ENCODE measurements at regions not wholly inside any gene's neighbourhood (a gene's known extent, or its start where the extent isn't known, plus 50 kb on each side); places are given as distances from the start of the nearest gene placed in this dataset.

GRCh38 chr13:105213512-105213911, 1322.0 kb downstream of the EFNB2 start:
- no peak for TF ChIP-seq CTCF (conservative IDR thresholded peaks at IDR 0.05; ENCODE audit: low read depth, low read length)
- Histone ChIP-seq H3K4me3 (IDR thresholded peaks at IDR 0.05; ENCODE audit: insufficient read depth, low read depth, low read length) (no peak overlapping the region), H3K4me2 (no peak overlapping the region), H3K4me1 (ENCODE audit: low read depth, poor library complexity, severe bottlenecking) (no peaks in the 10 kb centered on the region), H3K9ac (no peak overlapping the region), H3K27me3 (ENCODE audit: insufficient read depth, low read depth) (no peaks in the 10 kb centered on the region), H3K36me3 (ENCODE audit: insufficient read depth) (no peaks in the 10 kb centered on the region), H3K27ac (no peak overlapping the region), H3K79me2 (ENCODE audit: insufficient read depth, low read depth) (no peaks in the 10 kb centered on the region), H4K20me1 (ENCODE audit: insufficient read depth) (no peaks in the 10 kb centered on the region), H2AFZ (ENCODE audit: low read depth) (no peak overlapping the region)

- no peak overlapping the region for H3K4me2 ChIP-seq
- no peak overlapping the region for H3K9ac ChIP-seq
- H3K27me3 ChIP-seq (ENCODE audit: insufficient read depth, low read depth), result no peaks in the 10 kb centered on the region
- no peak overlapping the region for H3K27ac ChIP-seq
- H3K36me3 ChIP-seq (ENCODE audit: insufficient read depth), result no peaks in the 10 kb centered on the region
- no peak overlapping the region for H3K4me3 ChIP-seq (IDR thresholded peaks at IDR 0.05; ENCODE audit: insufficient read depth, low read depth, low read length)
- no peak overlapping the region for H2AFZ ChIP-seq (ENCODE audit: low read depth)
- TF ChIP-seq CTCF (conservative IDR thresholded peaks at IDR 0.05; ENCODE audit: low read depth, low read length), result no peak
- no peaks in the 10 kb centered on the region for H3K4me1 ChIP-seq (ENCODE audit: low read depth, poor library complexity, severe bottlenecking)
- H4K20me1 ChIP-seq (ENCODE audit: insufficient read depth), result no peaks in the 10 kb centered on the region
- H3K79me2 ChIP-seq (ENCODE audit: insufficient read depth, low read depth), result no peaks in the 10 kb centered on the region
Observed at GRCh38 chr13:105207572-105208293, 1327.7 kb downstream of the EFNB2 start.

DNA sequence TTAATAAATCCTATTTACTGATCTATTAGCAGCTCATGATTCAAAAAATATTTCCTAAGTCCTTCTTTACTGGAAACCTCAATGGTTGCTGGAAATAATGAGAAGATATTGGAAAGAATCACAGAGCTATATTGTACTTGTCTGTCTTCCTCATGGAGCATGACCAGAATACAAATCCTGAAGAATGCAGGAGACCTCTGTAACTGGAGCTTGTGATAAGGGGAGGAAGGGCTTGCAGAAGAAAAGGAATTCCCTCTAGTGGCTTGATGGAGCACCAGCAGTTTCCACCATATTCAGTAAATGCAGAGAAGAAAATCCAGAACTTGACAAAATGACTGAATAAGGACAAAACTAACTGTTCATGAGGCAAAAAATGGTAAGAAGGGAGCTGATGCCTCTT, 1333.1 kb downstream of the EFNB2 start:
- Histone ChIP-seq H3K27me3 (ENCODE audit: insufficient read depth, low read depth) (no peaks in the 10 kb centered on the region), H4K20me1 (ENCODE audit: insufficient read depth) (no peaks in the 10 kb centered on the region), H3K36me3 (ENCODE audit: insufficient read depth) (no peaks in the 10 kb centered on the region), H3K79me2 (ENCODE audit: insufficient read depth, low read depth) (no peaks in the 10 kb centered on the region), H3K4me3 (IDR thresholded peaks at IDR 0.05; ENCODE audit: insufficient read depth, low read depth, low read length) (no peak overlapping the region), H3K27ac (no peak overlapping the region), H3K4me2 (no peak overlapping the region), H2AFZ (ENCODE audit: low read depth) (no peak overlapping the region), H3K4me1 (ENCODE audit: low read depth, poor library complexity, severe bottlenecking) (no peaks in the 10 kb centered on the region), H3K9ac (no peak overlapping the region)
- TF ChIP-seq CTCF (conservative IDR thresholded peaks at IDR 0.05; ENCODE audit: low read depth, low read length), result 0 out of 2 replicates have a peak, but pooled peaks have one; percentile 14

DNA sequence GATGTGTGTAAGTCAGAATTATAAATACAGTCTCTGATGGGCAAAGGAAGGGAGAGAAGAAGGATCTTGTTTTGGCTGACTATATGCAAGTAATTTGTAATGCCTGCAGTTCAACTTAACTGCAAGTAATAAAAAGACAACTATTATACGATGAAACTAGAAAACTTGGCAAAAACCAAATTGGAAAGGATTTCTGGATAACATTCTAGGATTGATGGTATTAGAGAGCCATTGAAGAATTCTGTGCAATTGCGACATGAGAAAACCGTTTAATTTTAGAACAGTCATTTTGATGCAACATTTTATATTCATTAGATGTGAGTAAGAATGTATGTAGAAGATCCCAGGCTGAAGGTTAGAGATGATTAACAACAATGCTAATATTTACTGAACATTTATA, 1334.1 kb downstream of the EFNB2 start:
- no peaks in the 10 kb centered on the region for H4K20me1 ChIP-seq (ENCODE audit: insufficient read depth)
- H3K4me1 ChIP-seq (ENCODE audit: low read depth, poor library complexity, severe bottlenecking), result no peaks in the 10 kb centered on the region
- no peaks in the 10 kb centered on the region for H3K79me2 ChIP-seq (ENCODE audit: insufficient read depth, low read depth)
- no peak overlapping the region for H3K4me2 ChIP-seq
- H3K4me3 ChIP-seq (IDR thresholded peaks at IDR 0.05; ENCODE audit: insufficient read depth, low read depth, low read length), result no peak overlapping the region
- no peaks in the 10 kb centered on the region for H3K36me3 ChIP-seq (ENCODE audit: insufficient read depth)
- no peaks in the 10 kb centered on the region for H3K27me3 ChIP-seq (ENCODE audit: insufficient read depth, low read depth)
- H2AFZ ChIP-seq (ENCODE audit: low read depth), result no peak overlapping the region
- no peak overlapping the region for H3K27ac ChIP-seq
- no peak overlapping the region for H3K9ac ChIP-seq
- TF ChIP-seq CTCF (conservative IDR thresholded peaks at IDR 0.05; ENCODE audit: low read depth, low read length), result no peak

All from KMS-11 (cell line).